K562 (cell line): ENCODE measurements at regions not wholly inside any gene's neighbourhood (a gene's known extent, or its start where the extent isn't known, plus 50 kb on each side); places are given as distances from the start of the nearest gene placed in this dataset.
"Not testable (repeated sequence)": the region's sequence is repeated elsewhere in the genome, so short reads cannot be mapped to it uniquely, and the experiment has no call there.

Experiments used
- ATAC-seq: fragments of 200-7000 bp; cut with Tn5 transposase; 3 replicates; pipeline ENCODE4 v1.9.1; 2020; ENCODE audit warnings: moderate library complexity
- BruUV-seq: library from RNA; stranded (reverse); fragments of 400-500 nt; replicated peaks from 2 replicates; lab custom pipeline; 2021; lab: Mats Ljungman, UMichigan
- CTCF ChIA-PET: fragments of 300-600 bp; formaldehyde crosslinking; extraction: SDS; loops from one replicate; lab custom pipeline; 2021; ENCODE audit warnings: low intra/inter-chr PET ratio; lab: Yijun Ruan, JAX
- POLR2A ChIA-PET: fragments of 300-600, 350-650 bp; sonication (Branson Sonifier 250); formaldehyde crosslinking; extraction: SDS; loops from one replicate; lab custom pipeline; 2021; ENCODE audit warnings: antibody characterized with exemption, inconsistent platforms; lab: Yijun Ruan, JAX
- DNase-seq, 4 experiments: peaks; one replicate each; pipeline versions ENCODE4 v3.0.0 to v3.0.0-alpha.2; 2011 to 2018; ENCODE audit warnings: low spot score in 3 of 4, mixed read lengths in 3 of 4; ENCODE audit errors: extremely low read depth in 1 of 4
- FAIRE-seq: peaks from 2 replicates; lab custom pipeline; 2011; peaks lifted over from hg19 to GRCh38; lab: Jason Lieb, UNC
- H2AFZ ChIP-seq: 2 replicates; pipeline ENCODE4 v1.6.0; 2011; ENCODE audit warnings: low read depth, low read length, control low read depth, inconsistent platforms
- H3K27ac ChIP-seq: fragments of 200-600 bp; 3 replicates; pipeline ENCODE4 v1.8.0; 2011; ENCODE audit warnings: low read depth, mild to moderate bottlenecking, control low read depth, inconsistent platforms, low read length, moderate library complexity, mixed read lengths; ENCODE audit errors: extremely low read depth
- H3K27me3 ChIP-seq, 2 experiments: fragments of 300-600 bp in 1 of 2; 2 replicates in 1 of 2; 3 replicates in 1 of 2; pipeline versions ENCODE4 v1.6.0 to v1.8.0; 2011; ENCODE audit warnings: inconsistent platforms in 2 of 2, low read length in 2 of 2, mild to moderate bottlenecking in 1 of 2, mixed read lengths in 1 of 2, moderate library complexity in 1 of 2; ENCODE audit not compliant: control insufficient read depth in 2 of 2, insufficient read depth in 2 of 2
- H3K36me3 ChIP-seq: fragments of 300-600 bp; 3 replicates; pipeline ENCODE4 v1.8.0; 2011; ENCODE audit warnings: mild to moderate bottlenecking, low read length, inconsistent platforms; ENCODE audit not compliant: control insufficient read depth, insufficient read depth
- H3K4me1 ChIP-seq, 2 experiments: fragments of 200-600 bp in 1 of 2; replicated peaks in 1 of 2; 2 replicates in 1 of 2; 3 replicates in 1 of 2; pipeline versions ENCODE4 v1.5.1 to v1.8.0; 2011; ENCODE audit warnings: inconsistent platforms in 2 of 2, low read length in 2 of 2, mild to moderate bottlenecking in 1 of 2, mixed read lengths in 1 of 2, moderate library complexity in 1 of 2; ENCODE audit not compliant: control insufficient read depth in 2 of 2, insufficient read depth in 2 of 2
- H3K4me2 ChIP-seq: 2 replicates; pipeline ENCODE4 v1.6.1; 2011; ENCODE audit warnings: low read length, control low read depth, inconsistent platforms, mixed read lengths; ENCODE audit not compliant: insufficient read depth
- H3K4me3 ChIP-seq: fragments of 200-600 bp; sonication (generic), shearing (Covaris generic); 2 replicates; pipeline ENCODE4 v1.5.1; 2016; ENCODE audit warnings: control low read depth, inconsistent platforms
- H3K79me2 ChIP-seq: fragments of 200-600 bp; 3 replicates; pipeline ENCODE4 v1.8.0; 2011; ENCODE audit warnings: low read length, inconsistent platforms; ENCODE audit not compliant: control insufficient read depth, insufficient read depth
- H3K9ac ChIP-seq, 2 experiments: 2 replicates each; pipeline versions ENCODE4 v1.6.0 to v1.6.1; 2011; ENCODE audit warnings: low read depth in 2 of 2, low read length in 2 of 2, control low read depth in 1 of 2, inconsistent platforms in 1 of 2, mild to moderate bottlenecking in 1 of 2, mixed read lengths in 1 of 2; ENCODE audit not compliant: insufficient read depth in 1 of 2
- H3K9me1 ChIP-seq: one replicate; pipeline ENCODE4 v1.6.0; 2011; ENCODE audit warnings: inconsistent platforms, mild to moderate bottlenecking, low read length, moderate library complexity; ENCODE audit not compliant: control insufficient read depth, insufficient read depth
- H3K9me3 ChIP-seq: replicated peaks from 2 replicates; pipeline ENCODE4 v1.5.1; 2011; ENCODE audit warnings: low read depth, low read length, inconsistent platforms; ENCODE audit not compliant: control insufficient read depth, insufficient read depth
- H4K20me1 ChIP-seq: replicated peaks from 2 replicates; pipeline ENCODE4 v1.6.1; 2011; ENCODE audit warnings: low read length, inconsistent platforms, mixed read lengths; ENCODE audit not compliant: control insufficient read depth, insufficient read depth
- ARID1B ChIP-seq: fragments of 450-650 bp; IDR thresholded peaks from 2 replicates; pipeline ENCODE4 v1.6.1; 2016; ENCODE audit warnings: antibody characterized with exemption, mild to moderate bottlenecking, inconsistent platforms
- CXXC5 ChIP-seq: fragments of 250-450 bp; sonication (Bioruptor Pico); IDR thresholded peaks from 2 replicates; pipeline ENCODE4 v1.8.0; 2022; ENCODE audit warnings: inconsistent platforms, mild to moderate bottlenecking, moderate library complexity
- FOXA3 ChIP-seq, 2 experiments: fragments of 450-650 bp in 1 of 2; sonication (generic) in 1 of 2; formaldehyde crosslinking; IDR thresholded peaks in 1 of 2; conservative IDR thresholded peaks in 1 of 2; 2 replicates each; pipeline versions ENCODE4 v1.4.0 to v1.8.0; 2020 to 2022; ENCODE audit warnings: mild to moderate bottlenecking in 2 of 2, missing genetic modification reagents in 1 of 2
- KLF16 ChIP-seq: IDR thresholded peaks from 2 replicates; pipeline ENCODE4 v1.6.1; 2016; ENCODE audit warnings: antibody characterized with exemption
- L3MBTL2 ChIP-seq: fragments of 450-650 bp; IDR thresholded peaks from 2 replicates; pipeline ENCODE4 v1.6.1; 2016; ENCODE audit warnings: mild to moderate bottlenecking, moderate library complexity
- MEIS2 ChIP-seq: fragments of 450-650 bp; IDR thresholded peaks from 2 replicates; pipeline ENCODE4 v1.6.1; 2014; ENCODE audit warnings: mild to moderate bottlenecking; ENCODE audit not compliant: partially characterized antibody
- SMARCA4 ChIP-seq: fragments of 450-650 bp; IDR thresholded peaks from 2 replicates; pipeline ENCODE4 v1.6.1; 2016
- SMARCA5 ChIP-seq: fragments of 450-650 bp; IDR thresholded peaks from 2 replicates; pipeline ENCODE4 v1.6.1; 2016
- SMARCC2 ChIP-seq: fragments of 450-650 bp; IDR thresholded peaks from 2 replicates; pipeline ENCODE4 v1.6.1; 2017; ENCODE audit warnings: antibody characterized with exemption, moderate library complexity, mild to moderate bottlenecking, low read depth
- SMARCE1 ChIP-seq: fragments of 450-650 bp; IDR thresholded peaks from 2 replicates; pipeline ENCODE4 v1.7.1; 2016; ENCODE audit warnings: mild to moderate bottlenecking
- SOX6 ChIP-seq: fragments of 450-650 bp; IDR thresholded peaks from 2 replicates; pipeline ENCODE4 v1.6.1; 2014; ENCODE audit warnings: mild to moderate bottlenecking
- STAT5B ChIP-seq: fragments of 250-450 bp; sonication (Bioruptor Pico); IDR thresholded peaks from 2 replicates; pipeline ENCODE4 v1.8.0; 2021; ENCODE audit warnings: mild to moderate bottlenecking, inconsistent platforms
- TAL1 ChIP-seq: fragments of 450-650 bp; IDR thresholded peaks from 2 replicates; pipeline ENCODE4 v1.6.1; 2016; ENCODE audit warnings: mild to moderate bottlenecking
- in situ Hi-C: fragments of 300-500 bp; cut with MboI; formaldehyde crosslinking; loops from 4 replicates; pipeline ENCODE4 v1.15.0; 2018; ENCODE audit warnings: inconsistent platforms, mixed read lengths
- intact Hi-C: fragments of 100-400 bp; cut with micrococcal nuclease; formaldehyde crosslinking; loops from 2 replicates; pipeline ENCODE4 v1.14.2; 2022
- TF ChIP-seq, protein P1 (sequence below): fragments of 250-450 bp; sonication (Bioruptor Pico); IDR thresholded peaks from 2 replicates; pipeline ENCODE4 v1.9.0; 2021; ENCODE audit warnings: mild to moderate bottlenecking

- Histone ChIP-seq H3K79me2 (no peaks in the 10 kb centered on the region), H2AFZ (no peak overlapping the region), H3K36me3 (no peaks in the 10 kb centered on the region), H3K27me3 (peaks cover 0 to 2% of the 10 kb centered on the region in 2 experiments; a peak in 1 of 5 replicates), H3K4me1 (no peaks in the 10 kb centered on the region), H3K4me3 (no peak overlapping the region), H3K9me1 (no peaks in the 10 kb centered on the region), H3K9me3 (no peaks in the 10 kb centered on the region), H3K9ac (no peak overlapping the region), H3K27ac (no peak overlapping the region), H4K20me1 (no peaks in the 10 kb centered on the region), H3K4me2 (no peak overlapping the region)
- FAIRE-seq (no peak), DNase-seq (no peak), ATAC-seq (no peak)
- in situ Hi-C loops (no loop called here), intact Hi-C loops (loop anchor here (10.0 kb wide), 1 partner anchor 287 kb away; no protein-coding TSS in a partner anchor)
- TF ChIP-seq SMARCA5, result no peak
- no peak for TF ChIP-seq KLF16
- TF ChIP-seq, protein P1, sequence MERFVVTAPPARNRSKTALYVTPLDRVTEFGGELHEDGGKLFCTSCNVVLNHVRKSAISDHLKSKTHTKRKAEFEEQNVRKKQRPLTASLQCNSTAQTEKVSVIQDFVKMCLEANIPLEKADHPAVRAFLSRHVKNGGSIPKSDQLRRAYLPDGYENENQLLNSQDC (CRISPR knock-in tag), result no peak
- no peak for TF ChIP-seq STAT5B (CRISPR knock-in tag)
- no TSS peak for BruUV-seq
- CTCF ChIA-PET, result no interaction called here
- POLR2A ChIA-PET, result no interaction called here
Observed at GRCh38 chr1:99397863-99398262, 133.6 kb downstream of the PLPPR4 start.

- CTCF ChIA-PET, intact Hi-C loops, ATAC-seq, H3K4me3 ChIP-seq, H4K20me1 ChIP-seq, H3K9me3 ChIP-seq, H3K4me1 ChIP-seq, H3K27me3 ChIP-seq, H3K9me1 ChIP-seq, H3K4me2 ChIP-seq, DNase-seq, H3K27ac ChIP-seq, in situ Hi-C loops, FAIRE-seq, H3K79me2 ChIP-seq, H3K9ac ChIP-seq, H2AFZ ChIP-seq, H3K36me3 ChIP-seq, POLR2A ChIA-PET, BruUV-seq: not testable (repeated sequence)
- 0 out of 2 replicates have a peak, but pooled peaks have one; percentile 22 for TF ChIP-seq CXXC5 (CRISPR knock-in tag)
- TF ChIP-seq SMARCC2, result peak; percentile 52; the same call in 1 of the 2 replicates
- TF ChIP-seq FOXA3 (CRISPR knock-in tag; conservative IDR thresholded peaks at IDR 0.05 in 1 of 2, IDR thresholded peaks at IDR 0.05 in 1 of 2), result peak in 1 of 2 experiments; percentile 33; a peak in 1 of 4 replicates
- TF ChIP-seq ARID1B, result peak; percentile 57
- TF ChIP-seq SOX6, result peak; percentile 35; the same call in 1 of the 2 replicates
- TF ChIP-seq SMARCA4, result peak; percentile 30; the same call in 1 of the 2 replicates
- 0 out of 2 replicates have a peak, but pooled peaks have one; percentile 39 for TF ChIP-seq L3MBTL2
- TF ChIP-seq SMARCE1, result peak; percentile 79; the same call in 1 of the 2 replicates
- peak; percentile 48; the same call in 1 of the 2 replicates for TF ChIP-seq TAL1
- peak; percentile 13 for TF ChIP-seq MEIS2
Observed at GRCh38 chr1:99401556-99401955, 137.3 kb downstream of the PLPPR4 start.
